ENCODE measurements at regions not wholly inside any gene's neighbourhood (a gene's known extent, or its start where the extent isn't known, plus 50 kb on each side); places are given as distances from the start of the nearest gene placed in this dataset.

DNA sequence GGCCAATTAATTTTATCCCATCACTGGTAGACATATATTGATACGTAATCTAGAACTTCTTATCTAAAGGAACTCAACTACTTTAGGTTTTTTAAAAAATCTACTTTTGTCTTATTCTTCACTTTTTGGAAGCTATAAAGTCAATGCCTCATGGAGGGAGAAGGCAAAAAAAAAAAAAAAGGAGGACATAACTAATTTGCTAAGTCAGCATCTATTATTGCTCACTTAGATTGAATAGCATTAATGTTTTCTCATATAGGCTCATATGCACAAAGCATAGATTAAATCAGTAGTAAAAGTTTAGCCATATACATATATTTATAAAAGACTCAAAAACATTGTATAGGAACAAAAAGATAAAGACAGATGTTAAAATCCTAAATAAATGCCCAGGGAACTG, 179.3 kb upstream of the DGKB start:
- Mint-ChIP-seq H3K4me1 (ENCODE audit: low read depth) (no peaks in the 10 kb centered on the region), H3K9me3 (peaks cover 7% of the 10 kb centered on the region), H3K27me3 (no peaks in the 10 kb centered on the region), H3K4me3 (no peak overlapping the region), H3K27ac (no peak overlapping the region), H3K36me3 (ENCODE audit: low read depth) (no peaks in the 10 kb centered on the region)
- no peaks in the 10 kb centered on the region for H3K36me3 ChIP-seq (ENCODE audit: insufficient read depth, low read length)
- H3K9me3 ChIP-seq (ENCODE audit: control insufficient read depth in 1 of 2, insufficient read depth in 1 of 2, low read length in 2 of 2): no peaks in the 10 kb centered on the region
- POLR2A ChIA-PET: no interaction called here
- ATAC-seq (ENCODE audit: poor library complexity) (no peak), DNase-seq (no peak)
- H3K4me1 ChIP-seq (ENCODE audit: insufficient read depth, low read length): no peaks in the 10 kb centered on the region
- CTCF ChIA-PET: no interaction called here
- intact Hi-C loops (cut with DNase I, micrococcal nuclease): no loop called here
- H3K27me3 ChIP-seq (ENCODE audit: control insufficient read depth in 1 of 2, insufficient read depth in 2 of 2, low read length in 2 of 2): no peaks in the 10 kb centered on the region
- TF ChIP-seq, protein P1, sequence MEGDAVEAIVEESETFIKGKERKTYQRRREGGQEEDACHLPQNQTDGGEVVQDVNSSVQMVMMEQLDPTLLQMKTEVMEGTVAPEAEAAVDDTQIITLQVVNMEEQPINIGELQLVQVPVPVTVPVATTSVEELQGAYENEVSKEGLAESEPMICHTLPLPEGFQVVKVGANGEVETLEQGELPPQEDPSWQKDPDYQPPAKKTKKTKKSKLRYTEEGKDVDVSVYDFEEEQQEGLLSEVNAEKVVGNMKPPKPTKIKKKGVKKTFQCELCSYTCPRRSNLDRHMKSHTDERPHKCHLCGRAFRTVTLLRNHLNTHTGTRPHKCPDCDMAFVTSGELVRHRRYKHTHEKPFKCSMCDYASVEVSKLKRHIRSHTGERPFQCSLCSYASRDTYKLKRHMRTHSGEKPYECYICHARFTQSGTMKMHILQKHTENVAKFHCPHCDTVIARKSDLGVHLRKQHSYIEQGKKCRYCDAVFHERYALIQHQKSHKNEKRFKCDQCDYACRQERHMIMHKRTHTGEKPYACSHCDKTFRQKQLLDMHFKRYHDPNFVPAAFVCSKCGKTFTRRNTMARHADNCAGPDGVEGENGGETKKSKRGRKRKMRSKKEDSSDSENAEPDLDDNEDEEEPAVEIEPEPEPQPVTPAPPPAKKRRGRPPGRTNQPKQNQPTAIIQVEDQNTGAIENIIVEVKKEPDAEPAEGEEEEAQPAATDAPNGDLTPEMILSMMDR (IDR thresholded peaks at IDR 0.05): no peak
- H3K4me3 ChIP-seq (ENCODE audit: low read length): no peak overlapping the region
- H3K27ac ChIP-seq (ENCODE audit: low read depth in 1 of 2, low read length in 2 of 2): no peak overlapping the region

DNA sequence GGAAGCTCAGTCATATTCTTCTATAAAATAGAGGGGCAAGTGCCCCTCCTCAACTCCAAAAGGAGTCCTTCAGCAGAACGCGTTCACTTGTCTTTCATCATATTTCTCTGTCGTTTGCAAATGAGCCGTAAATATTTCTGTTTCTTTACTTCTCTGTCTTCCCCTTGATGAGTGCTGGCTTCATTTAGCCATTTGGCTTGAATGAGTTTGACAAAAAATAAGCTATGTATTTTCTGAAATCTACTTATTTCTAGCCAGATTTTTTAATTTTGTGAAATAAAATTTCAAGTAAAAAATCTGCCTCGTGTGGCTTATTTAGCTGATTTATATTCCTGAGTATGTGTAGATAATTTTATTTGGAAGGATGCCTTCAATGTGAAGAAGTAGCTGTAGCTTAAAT, 170.8 kb upstream of the DGKB start:
- H3K27me3 Mint-ChIP-seq: no peaks in the 10 kb centered on the region
- TF ChIP-seq, protein P1 (IDR thresholded peaks at IDR 0.05): no peak
- Histone ChIP-seq H3K9me3 (ENCODE audit: control insufficient read depth in 1 of 2, insufficient read depth in 1 of 2, low read length in 2 of 2) (no peaks in the 10 kb centered on the region), H3K4me1 (ENCODE audit: insufficient read depth, low read length) (no peaks in the 10 kb centered on the region), H3K27ac (ENCODE audit: low read depth in 1 of 2, low read length in 2 of 2) (no peak overlapping the region), H3K4me3 (ENCODE audit: low read length) (no peak overlapping the region), H3K36me3 (ENCODE audit: insufficient read depth, low read length) (no peaks in the 10 kb centered on the region), H3K27me3 (ENCODE audit: control insufficient read depth in 1 of 2, insufficient read depth in 2 of 2, low read length in 2 of 2) (no peaks in the 10 kb centered on the region)
- ATAC-seq (ENCODE audit: poor library complexity) (no peak), DNase-seq (no peak)
- intact Hi-C loops (cut with DNase I, micrococcal nuclease): no loop called here
- CTCF ChIA-PET: no interaction called here
- H3K4me1 Mint-ChIP-seq (ENCODE audit: low read depth): no peaks in the 10 kb centered on the region
- H3K27ac Mint-ChIP-seq: no peak overlapping the region
- POLR2A ChIA-PET: no interaction called here
- no peaks in the 10 kb centered on the region for H3K36me3 Mint-ChIP-seq (ENCODE audit: low read depth)
- H3K4me3 Mint-ChIP-seq: no peak overlapping the region
- H3K9me3 Mint-ChIP-seq: no peaks in the 10 kb centered on the region

DNA sequence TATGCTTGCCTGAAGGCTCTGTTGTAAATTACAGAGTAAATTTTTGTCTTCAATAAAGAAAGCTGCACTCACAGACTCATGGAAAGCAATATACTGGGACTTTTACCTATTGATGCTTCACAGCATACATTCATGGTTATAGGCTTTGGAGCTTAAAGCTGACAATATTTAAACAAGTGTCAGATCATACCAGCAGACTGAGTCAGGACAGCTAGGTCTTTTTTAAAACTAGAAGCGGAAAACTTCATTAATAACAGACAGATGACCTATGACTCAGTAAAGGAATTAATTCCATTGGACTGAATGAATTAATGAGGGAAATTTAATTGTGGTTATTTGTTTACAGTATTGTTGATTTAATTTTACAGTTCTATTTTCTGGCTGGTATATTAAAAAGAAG, 165.8 kb upstream of the DGKB start:
- TF ChIP-seq, protein P1 (IDR thresholded peaks at IDR 0.05): no peak
- no peak overlapping the region for H3K27ac ChIP-seq (ENCODE audit: low read depth in 1 of 2, low read length in 2 of 2)
- no peaks in the 10 kb centered on the region for H3K27me3 ChIP-seq (ENCODE audit: control insufficient read depth in 1 of 2, insufficient read depth in 2 of 2, low read length in 2 of 2)
- no peak overlapping the region for H3K4me3 ChIP-seq (ENCODE audit: low read length)
- no peaks in the 10 kb centered on the region for H3K4me1 ChIP-seq (ENCODE audit: insufficient read depth, low read length)
- ATAC-seq (ENCODE audit: poor library complexity) (no peak), DNase-seq (no peak)
- H3K9me3 ChIP-seq (ENCODE audit: control insufficient read depth in 1 of 2, insufficient read depth in 1 of 2, low read length in 2 of 2): no peaks in the 10 kb centered on the region
- no peaks in the 10 kb centered on the region for H3K36me3 Mint-ChIP-seq (ENCODE audit: low read depth)
- ChIA-PET POLR2A (no interaction called here), CTCF (no interaction called here)
- H3K4me3 Mint-ChIP-seq: no peak overlapping the region
- no peaks in the 10 kb centered on the region for H3K4me1 Mint-ChIP-seq (ENCODE audit: low read depth)
- no peaks in the 10 kb centered on the region for H3K27me3 Mint-ChIP-seq
- no peak overlapping the region for H3K27ac Mint-ChIP-seq
- intact Hi-C loops (cut with DNase I, micrococcal nuclease): no loop called here
- no peaks in the 10 kb centered on the region for H3K36me3 ChIP-seq (ENCODE audit: insufficient read depth, low read length)
- H3K9me3 Mint-ChIP-seq: no peaks in the 10 kb centered on the region

Data from CD4-positive, alpha-beta T cell (primary cell).